Choroid plexus epithelial cell (primary cell): ENCODE measurements at regions not wholly inside any gene's neighbourhood (a gene's known extent, or its start where the extent isn't known, plus 50 kb on each side); places are given as distances from the start of the nearest gene placed in this dataset.
A peak's percentile ranks its signal among the peaks of the same experiment; 100 is the strongest.

ENCODE experiments used
- DNase-seq: peaks from one replicate; pipeline ENCODE4 v3.0.0-alpha.2; 2010; ENCODE audit warnings: low read depth
- H3K4me3 ChIP-seq: 2 replicates; pipeline ENCODE4 v1.5.1; 2011; ENCODE audit warnings: low read depth, mild to moderate bottlenecking, control low read depth, low read length, moderate library complexity
- CTCF ChIP-seq: conservative IDR thresholded peaks from 2 replicates; pipeline ENCODE4 v1.5.1; 2011; ENCODE audit warnings: low read depth, mild to moderate bottlenecking, control low read depth, inconsistent platforms, low read length, moderate library complexity

- DNase-seq, result peak; percentile 46
- TF ChIP-seq CTCF, result peak; percentile 62
- H3K4me3 ChIP-seq, result no peak overlapping the region
These were observed 1074.3 kb upstream of the PCDH9 start for GRCh38 chr13:68304286-68304893.

GRCh38 chr13:68293631-68294030 is 1063.5 kb upstream of the PCDH9 start:
- no peak overlapping the region for H3K4me3 ChIP-seq
- DNase-seq, result no peak
- TF ChIP-seq CTCF, result no peak

GRCh38 chr13:68292601-68293000 is 1062.5 kb upstream of the PCDH9 start:
- DNase-seq, result no peak
- TF ChIP-seq CTCF, result no peak

GRCh38 chr13:68291595-68291994 is 1061.5 kb upstream of the PCDH9 start:
- no peak for DNase-seq
- TF ChIP-seq CTCF, result no peak
- no peak overlapping the region for H3K4me3 ChIP-seq

More at GRCh38 chr13:68292601-68293000, 1062.5 kb upstream of the PCDH9 start:
- H3K4me3 ChIP-seq, result no peak overlapping the region

- H3K4me3 ChIP-seq, result no peak overlapping the region
- DNase-seq, result no peak
- TF ChIP-seq CTCF, result no peak
These were observed 1045.6 kb upstream of the PCDH9 start for GRCh38 chr13:68275758-68276157.

- TF ChIP-seq CTCF, result no peak
- H3K4me3 ChIP-seq, result no peak overlapping the region
- no peak for DNase-seq
These were observed 1042.5 kb upstream of the PCDH9 start for GRCh38 chr13:68272652-68273051.

GRCh38 chr13:68264692-68265091 is 1034.6 kb upstream of the PCDH9 start:
- DNase-seq, result no peak
- no peak for TF ChIP-seq CTCF

More at GRCh38 chr13:68264692-68265091, 1034.6 kb upstream of the PCDH9 start:
- no peak overlapping the region for H3K4me3 ChIP-seq
